GM11168 (cell line): ENCODE measurements at regions not wholly inside any gene's neighbourhood (a gene's known extent, or its start where the extent isn't known, plus 50 kb on each side); places are given as distances from the start of the nearest gene placed in this dataset.

Experiments
- in situ Hi-C: fragments of 300-500 bp; cut with MboI; formaldehyde crosslinking; loops from one replicate; pipeline ENCODE4 v1.12.0; 2022; ENCODE audit warnings: low sequenced_read_pairs; ENCODE audit not compliant: unreplicated experiment

DNA sequence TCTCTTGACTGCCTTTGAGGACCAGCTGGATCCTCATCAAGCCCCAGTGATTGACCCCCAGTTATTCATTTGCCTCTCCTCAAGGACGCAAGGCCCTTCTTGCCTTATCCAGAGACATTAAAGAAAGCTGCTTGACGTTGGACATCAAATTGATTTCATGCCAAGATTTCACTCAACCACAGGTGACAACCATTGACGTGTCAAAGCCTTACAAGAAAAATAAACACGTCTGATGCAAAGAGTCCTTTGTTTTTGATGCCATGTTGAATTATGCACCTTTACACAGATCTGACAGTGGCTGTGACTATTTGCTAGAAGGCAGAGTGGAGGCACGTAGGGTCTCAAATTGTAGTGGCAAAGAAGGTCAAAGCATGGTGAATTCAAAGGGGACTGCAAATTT, 666.2 kb upstream of the CAMK1G start:
- in situ Hi-C loops, result no loop called here

DNA sequence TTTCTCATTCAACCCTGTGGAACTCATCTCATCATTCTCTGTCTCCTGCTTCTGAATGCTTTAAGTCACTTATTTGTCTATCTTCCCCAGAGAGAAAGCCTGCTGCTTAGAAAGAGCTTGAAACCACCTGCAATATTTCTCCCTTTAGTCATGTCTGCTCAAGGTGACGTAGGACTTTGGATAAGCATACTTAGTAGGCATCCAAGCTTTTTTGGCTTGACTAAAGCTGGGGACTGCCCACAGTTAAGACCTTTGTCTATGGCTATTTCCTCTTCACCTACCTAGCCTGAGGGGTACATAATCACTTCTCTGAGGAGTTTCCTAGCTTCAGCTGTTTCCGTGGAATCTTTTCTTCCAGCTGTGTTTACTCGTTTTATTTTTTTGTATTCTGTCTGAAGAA, 665.8 kb upstream of the CAMK1G start:
- in situ Hi-C loops, result no loop called here

DNA sequence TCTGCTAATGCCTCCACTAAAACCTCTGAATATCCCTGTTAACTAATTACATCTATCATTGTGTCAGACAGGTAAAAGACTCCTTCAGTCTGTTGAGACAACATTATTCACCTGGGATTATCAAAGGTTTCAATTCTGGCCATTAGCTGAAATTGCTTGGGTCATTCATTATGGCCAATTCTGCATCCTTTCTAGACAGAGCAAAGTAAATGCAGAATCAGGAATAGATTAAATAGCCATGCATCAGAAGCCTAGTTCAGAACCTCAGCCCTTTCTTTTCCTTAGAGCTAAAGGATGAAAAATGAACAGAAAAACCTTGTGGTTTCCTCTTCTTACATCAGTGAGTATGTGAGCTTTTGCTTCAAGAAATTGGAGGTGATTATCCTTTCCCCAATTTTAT, 665.4 kb upstream of the CAMK1G start:
- in situ Hi-C loops, result no loop called here

DNA sequence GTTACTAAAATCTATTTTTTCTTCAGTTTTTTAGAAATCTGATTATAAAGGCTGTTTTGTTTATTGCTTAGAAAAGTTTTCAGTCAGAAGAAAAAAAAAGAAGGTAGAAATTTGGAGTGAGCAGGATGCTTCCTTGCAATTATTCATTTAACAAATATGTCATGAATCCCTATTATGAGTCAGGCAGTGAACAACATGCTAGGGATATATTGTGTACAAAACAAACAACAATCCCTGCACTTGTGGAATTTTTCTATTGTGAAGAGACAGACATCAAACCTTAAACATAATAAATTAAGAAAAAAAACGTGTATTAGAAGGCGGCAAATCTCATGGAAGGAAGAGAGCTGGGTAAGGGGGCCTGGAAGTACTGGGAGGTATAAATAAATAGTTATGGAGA, 664.1 kb upstream of the CAMK1G start:
- in situ Hi-C loops, result no loop called here

DNA sequence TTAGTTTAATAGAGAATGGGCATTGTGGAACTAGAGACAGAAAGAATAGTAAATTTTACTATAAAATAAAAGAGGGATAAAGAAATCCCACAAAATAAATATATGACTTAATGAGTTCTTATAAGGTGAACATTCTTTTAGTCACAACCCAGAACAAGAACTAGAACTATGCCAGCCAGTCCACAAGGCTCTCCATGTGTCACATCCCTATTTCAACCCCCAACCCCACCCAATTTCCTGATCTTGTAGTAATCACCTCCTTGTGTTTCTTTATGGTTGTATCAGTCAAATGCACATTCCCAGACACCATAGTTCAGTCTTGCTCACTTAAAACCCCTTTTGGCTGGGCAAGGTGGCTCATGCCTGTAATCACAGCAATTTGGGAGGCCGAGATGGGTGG, 662.3 kb upstream of the CAMK1G start:
- in situ Hi-C loops, result no loop called here

DNA sequence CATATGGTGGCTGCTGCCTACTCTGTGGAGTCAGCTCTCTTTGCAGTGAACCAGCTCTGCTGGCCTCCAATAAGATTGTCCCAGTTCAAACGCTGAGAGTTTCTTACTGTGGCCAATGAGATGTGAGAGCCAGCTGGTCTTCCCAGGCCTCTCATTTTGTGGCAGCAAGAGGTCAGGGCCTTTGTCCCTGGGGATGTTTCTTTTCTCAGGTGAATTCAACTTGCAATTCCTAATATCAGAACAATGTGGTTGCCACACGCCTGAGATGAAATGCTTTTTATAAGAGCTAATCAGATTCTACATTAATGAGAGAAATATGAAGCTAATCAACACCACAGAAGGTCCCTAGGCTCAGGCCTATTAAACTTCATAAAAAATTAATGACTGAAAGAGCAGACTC, 660.1 kb upstream of the CAMK1G start:
- in situ Hi-C loops, result no loop called here

DNA sequence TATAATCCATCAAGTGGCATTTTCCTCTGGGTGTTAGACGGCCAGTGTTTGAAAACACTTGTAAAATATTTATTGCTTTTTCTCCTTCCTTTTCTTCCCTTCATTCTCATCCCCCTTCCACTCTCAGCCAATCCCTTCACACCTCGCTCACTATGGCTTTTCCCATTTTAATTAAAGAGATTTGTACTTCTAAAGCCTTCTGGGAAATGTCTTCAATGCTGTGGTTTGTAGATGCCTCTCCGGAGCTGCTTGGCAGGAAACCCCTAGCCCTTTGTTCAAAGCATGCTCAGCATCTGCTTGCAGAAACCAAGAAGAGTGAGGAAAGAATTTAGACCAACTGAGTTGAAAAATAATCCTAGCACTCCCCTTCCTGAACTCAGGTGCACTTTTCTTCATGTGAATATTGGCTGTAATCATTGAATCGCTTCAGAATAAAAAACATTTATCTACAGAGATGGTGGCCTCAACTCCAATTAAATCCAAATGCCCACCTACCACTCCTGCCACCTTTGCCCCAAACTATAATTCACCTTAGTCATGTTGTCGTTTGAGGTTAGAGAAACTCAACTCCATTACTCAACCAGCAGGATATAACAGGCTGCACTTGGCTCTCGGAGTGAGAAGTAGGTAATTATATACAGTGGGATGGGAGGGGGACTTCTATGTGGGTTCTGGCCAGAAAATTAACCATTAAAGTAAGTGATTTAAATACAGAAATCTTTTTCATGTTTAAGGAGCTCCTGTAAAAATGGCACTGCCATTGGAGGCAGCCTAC, 659.4 kb upstream of the CAMK1G start:
- in situ Hi-C loops, result no loop called here

DNA sequence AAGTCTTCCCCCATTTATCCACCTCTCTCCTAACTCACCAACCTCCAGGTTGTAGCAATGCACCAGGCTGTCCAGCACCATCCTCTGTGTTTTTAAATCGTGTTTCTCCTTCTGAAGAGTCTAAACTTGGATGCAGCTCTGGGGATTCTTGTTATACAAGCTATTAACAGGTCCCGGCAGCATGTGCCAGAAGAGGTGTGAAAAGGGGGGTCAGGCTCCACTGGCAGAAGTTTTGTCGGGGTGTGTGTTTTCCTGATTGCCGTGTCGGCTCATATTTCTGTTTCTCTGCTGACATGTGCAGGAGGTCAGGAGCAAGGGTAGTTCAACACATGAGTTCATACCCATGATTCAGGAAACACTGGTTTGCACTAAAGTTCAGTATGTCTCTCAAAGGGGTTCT, 658.6 kb upstream of the CAMK1G start:
- in situ Hi-C loops, result no loop called here

DNA sequence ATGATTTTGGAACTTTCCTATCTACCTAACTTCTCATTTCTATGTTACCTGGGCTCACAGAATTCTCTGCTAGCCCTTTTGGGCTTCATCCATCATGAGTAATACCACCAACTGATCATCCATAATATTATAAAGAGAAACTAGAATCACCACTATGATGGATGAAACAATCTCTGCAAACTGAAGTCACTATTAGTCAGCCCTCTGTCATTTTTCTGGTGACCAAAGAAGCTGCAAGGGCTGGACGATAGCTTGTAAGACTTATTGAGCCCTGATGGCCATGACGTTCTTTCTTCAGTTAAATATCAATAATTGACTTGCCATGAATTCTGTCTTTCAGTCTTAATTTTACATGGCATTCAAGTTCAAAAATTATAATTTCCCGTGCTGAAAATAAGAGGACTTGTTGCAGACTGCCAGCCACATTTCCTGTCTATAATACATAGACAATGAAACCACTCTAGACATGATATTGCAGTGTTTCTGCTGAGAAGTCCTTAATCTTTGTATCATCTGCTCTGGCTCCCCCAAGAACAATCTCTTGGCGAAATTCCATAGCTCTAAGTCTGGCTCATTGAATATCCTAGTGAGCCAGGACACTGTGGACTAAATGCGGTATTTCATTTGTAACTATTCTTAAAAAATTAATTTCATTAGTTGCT, 655.0 kb upstream of the CAMK1G start:
- in situ Hi-C loops, result no loop called here

DNA sequence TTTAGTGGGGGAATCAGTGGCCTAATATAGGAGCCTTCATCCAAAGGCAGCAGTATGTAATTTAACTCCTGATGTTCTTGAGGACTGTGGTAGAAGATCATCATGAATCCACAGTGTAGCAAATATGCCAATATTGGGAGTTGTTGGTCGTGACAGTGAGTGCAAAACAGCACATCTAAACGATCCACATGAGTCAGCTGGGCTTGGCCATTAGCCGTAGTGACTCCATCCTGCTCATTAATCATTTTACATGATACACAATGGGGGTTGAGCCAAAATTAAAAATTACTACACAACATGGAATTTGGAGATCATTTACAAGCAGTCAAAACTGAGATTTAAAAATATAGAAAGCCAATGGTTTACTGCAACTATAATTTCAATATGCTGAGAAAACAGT, 653.9 kb upstream of the CAMK1G start:
- in situ Hi-C loops, result no loop called here

DNA sequence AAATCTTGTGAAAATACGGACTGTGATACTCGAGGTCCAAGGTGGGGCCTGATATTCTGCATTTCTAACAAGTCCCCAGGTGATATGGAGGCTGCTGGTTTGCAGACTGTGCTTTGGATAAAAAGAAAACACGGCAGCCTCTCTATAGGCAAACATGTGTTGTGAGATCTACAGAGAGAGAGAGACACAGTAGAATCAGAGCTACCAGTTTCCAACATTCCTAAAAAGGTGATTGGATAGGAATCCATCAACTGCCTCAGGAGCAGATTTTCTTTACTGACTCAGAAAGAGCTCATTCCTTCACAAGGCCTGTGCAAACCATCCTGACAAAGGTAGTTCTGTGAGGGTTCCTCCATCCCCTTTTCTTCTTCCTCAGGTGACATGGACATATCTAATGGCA, 651.6 kb upstream of the CAMK1G start:
- in situ Hi-C loops, result no loop called here

DNA sequence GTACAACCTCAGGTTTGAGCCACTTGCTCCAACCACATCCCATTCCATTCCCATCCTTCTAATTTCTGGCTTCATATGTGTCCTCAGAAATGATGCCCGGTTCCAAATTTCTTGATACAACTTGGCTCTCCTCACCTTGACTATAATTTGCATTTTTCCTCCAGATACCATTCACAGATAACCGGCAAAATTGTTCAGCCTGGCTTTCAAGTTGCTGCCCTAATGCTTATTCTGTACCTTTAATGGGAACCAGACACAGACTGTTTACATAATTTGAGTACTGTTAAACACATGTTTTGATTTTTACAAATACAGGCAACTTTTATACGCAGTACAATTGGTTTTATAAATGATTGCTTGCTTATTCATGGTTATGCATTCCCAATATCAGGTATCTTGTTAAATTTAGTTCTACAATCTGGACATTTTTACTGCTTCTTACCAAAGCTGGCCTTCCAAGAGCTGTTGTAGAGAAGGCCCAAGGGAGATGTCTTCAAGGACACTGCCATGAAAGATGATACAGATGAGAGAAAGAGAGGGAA, 649.5 kb upstream of the CAMK1G start:
- in situ Hi-C loops, result no loop called here

DNA sequence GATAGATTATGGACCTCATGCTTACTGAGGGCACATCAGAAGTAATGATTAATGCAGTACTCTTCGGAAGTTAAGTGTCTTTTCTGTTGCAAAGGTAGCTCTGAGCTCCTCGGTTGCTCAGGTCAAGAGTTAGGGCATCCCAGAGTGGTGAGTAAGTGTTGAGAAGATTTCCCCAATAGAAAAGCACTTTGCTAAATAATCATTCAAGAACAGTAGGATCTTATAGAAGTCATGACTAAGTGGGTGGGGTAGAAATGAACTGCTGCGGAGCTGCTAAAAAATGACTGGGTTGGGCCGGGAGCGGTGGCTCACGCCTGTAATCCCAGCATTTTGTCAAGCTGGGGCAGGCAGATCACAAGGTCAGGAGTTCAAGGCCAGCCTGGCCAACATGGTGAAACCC, 648.6 kb upstream of the CAMK1G start:
- in situ Hi-C loops, result no loop called here

DNA sequence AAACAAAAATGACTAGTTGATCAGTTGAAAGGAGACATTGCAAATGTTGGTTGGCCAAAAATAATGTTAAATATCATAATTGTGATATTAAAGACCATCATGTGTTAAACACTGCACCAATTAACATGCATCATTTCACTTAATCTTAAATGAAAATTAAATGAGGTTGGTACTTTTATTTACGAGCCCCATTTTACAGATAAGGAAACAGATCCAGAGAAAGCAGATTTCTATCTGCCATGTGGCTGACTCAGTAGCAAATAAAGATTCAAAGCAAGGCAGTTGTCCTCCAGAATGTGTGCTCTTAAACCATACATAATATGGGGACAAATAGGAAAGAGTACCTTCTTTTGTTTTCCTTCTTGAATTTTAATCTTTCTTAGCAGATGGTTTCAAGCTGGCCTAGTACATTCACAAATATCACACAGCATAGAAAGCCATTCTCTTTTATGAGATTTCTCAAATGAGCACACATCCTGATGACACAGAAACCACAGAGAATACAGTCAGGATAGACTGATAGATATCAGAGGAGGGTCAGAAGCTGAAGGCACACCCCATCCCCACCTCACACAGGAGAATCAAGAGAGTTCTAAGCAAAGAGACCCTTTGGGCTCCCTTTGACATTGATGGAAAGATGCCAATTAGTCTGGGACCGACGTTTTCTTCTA, 647.9 kb upstream of the CAMK1G start:
- in situ Hi-C loops, result no loop called here

DNA sequence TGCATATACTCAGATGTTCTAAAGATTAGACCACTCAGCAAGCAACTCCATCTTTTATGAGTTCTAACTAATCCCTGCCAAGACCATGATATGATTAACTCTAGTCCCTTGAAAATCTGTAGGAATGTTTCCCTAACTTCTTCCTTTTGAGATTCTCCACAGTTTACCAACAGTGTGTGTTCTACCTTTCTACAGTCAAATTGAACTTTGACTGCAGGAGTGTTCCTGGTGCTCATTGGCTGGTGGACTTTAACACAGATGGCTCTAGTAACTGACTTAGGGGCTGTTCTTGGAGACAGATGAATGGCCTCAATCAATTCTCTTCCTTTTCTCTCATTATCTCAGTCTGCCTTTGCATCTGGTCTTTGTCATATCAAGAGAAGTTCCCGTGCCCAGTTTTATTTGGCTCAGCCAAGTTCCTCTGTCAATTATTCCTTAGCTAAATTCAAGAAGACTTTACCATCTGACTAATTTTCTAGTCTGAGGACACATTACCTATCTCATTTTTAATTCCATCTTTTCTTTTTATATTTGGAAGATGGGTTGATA, 643.9 kb upstream of the CAMK1G start:
- in situ Hi-C loops, result no loop called here

DNA sequence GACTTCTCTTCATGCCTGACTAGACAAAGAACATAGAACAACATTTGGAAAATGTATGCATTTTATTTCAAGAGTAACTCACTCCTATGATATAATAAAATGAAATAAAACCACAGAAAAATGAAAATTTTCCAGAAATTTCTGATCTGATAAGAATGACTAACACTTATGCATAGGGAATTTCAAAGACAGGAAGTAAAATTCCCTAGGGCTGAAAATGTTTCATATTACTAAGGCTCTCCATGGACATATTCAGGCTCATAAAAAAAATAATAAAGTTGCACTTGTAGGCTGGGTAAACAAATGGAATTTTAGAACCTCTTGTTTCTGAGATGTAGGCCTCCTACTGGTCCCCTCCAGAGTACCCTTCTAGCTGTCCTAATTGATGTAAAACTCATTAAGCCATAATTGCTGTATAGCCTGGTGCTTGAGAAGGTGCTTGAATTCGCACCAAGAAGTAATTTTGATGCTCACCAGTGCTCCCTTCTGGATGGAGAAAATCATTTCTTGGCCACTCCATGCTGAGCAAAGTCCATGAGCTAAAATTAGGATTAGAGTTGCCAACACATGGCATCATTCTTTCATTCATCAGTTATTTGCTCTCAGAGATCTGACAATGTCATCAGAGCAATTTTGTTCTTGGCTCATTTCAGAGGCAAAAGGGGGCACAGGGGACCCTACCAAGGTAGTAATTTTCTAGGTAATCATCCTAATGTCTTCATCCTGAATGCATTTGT, 641.0 kb upstream of the CAMK1G start:
- in situ Hi-C loops, result no loop called here

DNA sequence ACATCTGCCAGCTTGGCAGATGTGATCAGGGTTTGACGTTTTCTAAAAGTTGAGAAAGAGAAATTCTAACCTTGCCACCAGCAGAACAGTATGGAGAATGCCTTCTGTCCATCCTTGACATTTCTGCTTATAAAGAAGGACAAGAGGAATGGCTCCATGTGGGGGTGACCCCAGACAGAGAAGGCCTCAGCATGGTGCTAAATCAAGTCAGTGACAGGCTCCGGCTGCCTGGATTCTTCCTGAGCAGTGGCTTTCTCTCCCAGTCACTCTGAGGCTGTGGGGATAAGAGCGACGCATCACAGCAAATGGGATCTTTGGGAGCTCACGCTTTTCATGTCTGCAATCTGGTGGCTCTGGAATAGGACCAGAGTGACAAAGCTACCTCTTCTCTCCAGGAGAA, 640.2 kb upstream of the CAMK1G start:
- in situ Hi-C loops, result no loop called here

DNA sequence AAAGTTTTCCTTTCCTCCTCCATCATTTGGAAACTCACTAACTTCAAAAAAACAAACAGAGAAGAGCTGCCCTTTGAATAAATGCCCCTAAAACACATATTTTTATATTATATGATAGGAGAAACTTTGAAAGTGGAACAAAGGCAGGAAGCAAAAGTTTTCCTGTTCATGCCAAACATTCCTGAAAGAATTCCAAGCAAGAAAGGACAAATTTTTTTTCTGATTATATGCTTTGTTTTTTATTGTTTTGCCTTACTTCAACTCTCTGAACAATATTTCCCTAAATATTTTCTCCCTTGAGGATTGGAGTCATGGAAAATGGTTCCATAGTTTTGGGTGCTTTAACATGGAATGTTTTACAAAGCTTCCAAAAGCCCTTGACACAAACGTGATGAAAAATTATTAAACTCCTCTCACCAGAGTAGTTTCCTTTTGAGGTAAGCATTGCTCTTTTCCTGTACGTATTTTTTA, 638.5 kb upstream of the CAMK1G start:
- in situ Hi-C loops, result no loop called here

DNA sequence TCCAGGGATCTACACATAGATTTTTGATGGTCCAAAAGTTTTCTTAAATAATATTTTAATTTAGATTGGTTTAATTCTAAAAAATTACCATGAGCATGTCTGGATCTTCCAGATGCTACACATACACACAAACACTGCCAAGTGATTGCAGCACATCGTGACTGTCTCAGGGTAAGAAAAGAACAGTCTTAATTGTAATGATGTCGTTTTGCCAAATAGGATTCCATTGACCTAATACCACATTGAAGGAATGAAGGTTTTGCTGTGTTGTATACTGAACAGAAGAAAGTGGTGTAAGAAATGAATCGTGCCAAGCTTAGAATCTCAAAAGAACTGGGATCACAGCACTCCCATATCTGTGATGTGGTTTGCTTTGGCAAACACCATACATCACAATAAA, 633.3 kb upstream of the CAMK1G start:
- in situ Hi-C loops, result no loop called here

DNA sequence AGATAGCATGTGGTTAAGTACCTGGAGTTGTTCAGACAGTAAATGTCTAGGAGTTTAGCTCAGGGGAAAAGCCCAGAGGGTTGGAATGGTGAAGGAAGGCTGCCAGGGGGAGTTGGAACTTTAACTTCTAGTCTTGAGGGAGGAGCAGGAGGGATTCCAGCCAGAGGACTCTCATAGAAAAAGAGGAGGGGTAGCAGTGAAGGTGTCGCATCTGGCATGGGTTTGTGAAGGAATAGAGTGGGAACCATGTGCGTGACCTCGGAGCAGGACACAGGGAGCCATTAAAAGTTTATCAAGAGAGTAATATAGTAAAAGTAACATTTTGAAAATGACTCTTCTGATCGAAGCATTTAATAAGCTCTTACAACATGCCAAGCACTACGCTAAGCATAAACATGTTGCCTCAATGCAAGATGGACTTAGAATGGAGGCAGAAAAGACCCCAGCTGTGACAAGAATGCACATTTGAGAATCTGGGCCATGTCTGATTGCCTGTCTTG, 632.4 kb upstream of the CAMK1G start:
- in situ Hi-C loops, result no loop called here
